Keratinocyte (primary cell): ENCODE measurements at regions not wholly inside any gene's neighbourhood (a gene's known extent, or its start where the extent isn't known, plus 50 kb on each side); places are given as distances from the start of the nearest gene placed in this dataset.

Experiments used
- DNase-seq: peaks from one replicate; pipeline ENCODE4 v3.0.0-alpha.2; 2011; ENCODE audit warnings: low read depth, missing footprints, low spot score
- FAIRE-seq: peaks from 2 replicates; lab custom pipeline; 2011; peaks lifted over from hg19 to GRCh38; lab: Jason Lieb, UNC
- H2AFZ ChIP-seq: 2 replicates; pipeline ENCODE4 v1.6.0; 2012; ENCODE audit warnings: low read length, control low read depth, inconsistent platforms; ENCODE audit not compliant: control insufficient read depth
- H3K27ac ChIP-seq: 2 replicates; pipeline ENCODE4 v1.5.1; 2011; ENCODE audit warnings: low read length; ENCODE audit not compliant: control insufficient read depth, insufficient read depth
- H3K27me3 ChIP-seq: 3 replicates; pipeline ENCODE4 v1.6.0; 2011; ENCODE audit warnings: low read length; ENCODE audit not compliant: control insufficient read depth, insufficient read depth; ENCODE audit errors: extremely low read depth
- H3K36me3 ChIP-seq, 2 experiments: 2 replicates in 1 of 2; 3 replicates in 1 of 2; pipeline ENCODE4 v1.5.1; 2011; ENCODE audit warnings: low read length in 2 of 2, mild to moderate bottlenecking in 1 of 2; ENCODE audit not compliant: control insufficient read depth in 2 of 2, insufficient read depth in 2 of 2; ENCODE audit errors: extremely low read depth in 1 of 2
- H3K4me1 ChIP-seq: 3 replicates; pipeline ENCODE4 v1.5.1; 2011; ENCODE audit warnings: low read length; ENCODE audit not compliant: control insufficient read depth, insufficient read depth; ENCODE audit errors: extremely low read depth
- H3K4me2 ChIP-seq: 3 replicates; pipeline ENCODE4 v1.6.0; 2011; ENCODE audit warnings: low read depth, low read length; ENCODE audit not compliant: control insufficient read depth, insufficient read depth; ENCODE audit errors: extremely low read depth
- H3K4me3 ChIP-seq, 3 experiments: fragments of 200-600 bp in 1 of 3; sonication (generic) in 1 of 3; 2 replicates in 2 of 3; 3 replicates in 1 of 3; pipeline ENCODE4 v1.5.1; 2011 to 2016; ENCODE audit warnings: low read length in 3 of 3, mild to moderate bottlenecking in 3 of 3, control low read depth in 2 of 3, inconsistent platforms in 1 of 3, low read depth in 1 of 3, mixed read lengths in 1 of 3, mixed run types in 1 of 3, moderate library complexity in 1 of 3; ENCODE audit not compliant: control insufficient read depth in 2 of 3, insufficient read depth in 2 of 3; ENCODE audit errors: extremely low read depth in 1 of 3
- H3K79me2 ChIP-seq: 2 replicates; pipeline ENCODE4 v1.6.0; 2012; ENCODE audit warnings: low read length; ENCODE audit not compliant: control insufficient read depth, insufficient read depth
- H3K9ac ChIP-seq: 3 replicates; pipeline ENCODE4 v1.6.0; 2011; ENCODE audit warnings: low read length; ENCODE audit not compliant: control insufficient read depth, insufficient read depth; ENCODE audit errors: extremely low read depth
- H3K9me1 ChIP-seq: 3 replicates; pipeline ENCODE4 v1.6.0; 2011; ENCODE audit warnings: low read length; ENCODE audit not compliant: control insufficient read depth, insufficient read depth; ENCODE audit errors: extremely low read depth
- H3K9me3 ChIP-seq: 2 replicates; pipeline ENCODE4 v1.5.1; 2012; ENCODE audit warnings: low read depth, low read length; ENCODE audit not compliant: control insufficient read depth
- H4K20me1 ChIP-seq: 3 replicates; pipeline ENCODE4 v1.6.0; 2011; ENCODE audit warnings: low read length; ENCODE audit not compliant: control insufficient read depth, insufficient read depth; ENCODE audit errors: extremely low read depth
- CTCF ChIP-seq, 3 experiments: IDR thresholded peaks in 1 of 3; conservative IDR thresholded peaks in 1 of 3; optimal IDR thresholded peaks in 1 of 3; 2 replicates in 2 of 3; 3 replicates in 1 of 3; pipeline versions ENCODE3 to v1.5.1; 2011; ENCODE audit warnings: low read length in 3 of 3, mild to moderate bottlenecking in 3 of 3, moderate library complexity in 2 of 3, control low read depth in 1 of 3, inconsistent platforms in 1 of 3; ENCODE audit not compliant: insufficient read depth in 2 of 3; ENCODE audit errors: extremely low read depth in 1 of 3
- EZH2 ChIP-seq: IDR thresholded peaks from one replicate; pipeline ENCODE4 v1.6.1; 2012; ENCODE audit warnings: inconsistent platforms, mild to moderate bottlenecking, low read length, moderate library complexity
- dilution Hi-C: fragments of 300-500 bp; cut with MboI; formaldehyde crosslinking; loops from one replicate; pipeline ENCODE4 v1.7.0; 2020; ENCODE audit warnings: low sequenced_read_pairs; ENCODE audit not compliant: extremely low pct_ligation_motif_present

- Histone ChIP-seq H3K27ac (no peak overlapping the region), H3K4me1 (no peaks in the 10 kb centered on the region), H4K20me1 (no peaks in the 10 kb centered on the region), H3K36me3 (no peaks in the 10 kb centered on the region), H3K9me1 (no peaks in the 10 kb centered on the region), H3K9ac (no peak overlapping the region), H3K79me2 (no peaks in the 10 kb centered on the region), H2AFZ (no peak overlapping the region), H3K4me2 (no peak overlapping the region), H3K9me3 (no peaks in the 10 kb centered on the region), H3K27me3 (no peaks in the 10 kb centered on the region), H3K4me3 (no peak overlapping the region)
- FAIRE-seq (no peak), DNase-seq (no peak)
- no peak for TF ChIP-seq EZH2
- TF ChIP-seq CTCF (optimal IDR thresholded peaks at IDR 0.05 in 1 of 3, IDR thresholded peaks at IDR 0.05 in 1 of 3, conservative IDR thresholded peaks at IDR 0.05 in 1 of 3; ENCODE audit: extremely low read depth in 1 of 3, insufficient read depth in 2 of 3, low read length in 3 of 3), result no peak
- dilution Hi-C loops, result no loop called here
Measured at GRCh38 chr2:225765820-225766219, 366.3 kb downstream of the NYAP2 start.

GRCh38 chr2:225764346-225764745 is 364.8 kb downstream of the NYAP2 start:
- H3K36me3 ChIP-seq, result no peaks in the 10 kb centered on the region

More at GRCh38 chr2:225764346-225764745, 364.8 kb downstream of the NYAP2 start:
- Histone ChIP-seq H3K4me1 (no peaks in the 10 kb centered on the region), H3K4me3 (no peak overlapping the region), H3K9me1 (no peaks in the 10 kb centered on the region), H3K79me2 (no peaks in the 10 kb centered on the region), H3K9ac (no peak overlapping the region), H4K20me1 (no peaks in the 10 kb centered on the region), H3K27me3 (no peaks in the 10 kb centered on the region), H3K27ac (no peak overlapping the region), H3K4me2 (no peak overlapping the region), H3K9me3 (no peaks in the 10 kb centered on the region), H2AFZ (no peak overlapping the region)
- DNase-seq, result no peak
- dilution Hi-C loops, result no loop called here
- no peak for FAIRE-seq
- no peak for TF ChIP-seq EZH2
- TF ChIP-seq CTCF (optimal IDR thresholded peaks at IDR 0.05 in 1 of 3, IDR thresholded peaks at IDR 0.05 in 1 of 3, conservative IDR thresholded peaks at IDR 0.05 in 1 of 3; ENCODE audit: extremely low read depth in 1 of 3, insufficient read depth in 2 of 3, low read length in 3 of 3), result no peak
